Cardiac muscle cell (in vitro differentiated cells and primary cell): ENCODE measurements at regions not wholly inside any gene's neighbourhood (a gene's known extent, or its start where the extent isn't known, plus 50 kb on each side); places are given as distances from the start of the nearest gene placed in this dataset.

Experiments
- DNase-seq, 2 donors: peaks; one replicate each; pipeline versions ENCODE4 v3.0.0 to v3.0.0-alpha.2; 2010 to 2017; ENCODE audit warnings: low read depth in 1 of 2, low spot score in 1 of 2
- H3K27ac ChIP-seq: fragments of 200-600 bp; sonication (generic); 2 replicates; pipeline ENCODE4 v1.5.1; 2016
- H3K27me3 ChIP-seq: fragments of 200-600 bp; sonication (generic); 2 replicates; pipeline ENCODE4 v1.6.0; 2016; ENCODE audit warnings: control low read depth
- H3K36me3 ChIP-seq: fragments of 200-600 bp; sonication (generic); 2 replicates; pipeline ENCODE4 v1.5.1; 2016; ENCODE audit warnings: control low read depth
- H3K4me1 ChIP-seq: fragments of 200-600 bp; sonication (generic); 2 replicates; pipeline ENCODE4 v1.8.1; 2017; ENCODE audit warnings: low read depth, mild to moderate bottlenecking, mixed run types
- H3K4me3 ChIP-seq: fragments of 200-600 bp; sonication (generic); 2 replicates; pipeline ENCODE4 v1.5.1; 2016; ENCODE audit warnings: mild to moderate bottlenecking
- H3K9me3 ChIP-seq: fragments of 200-600 bp; sonication (generic); 2 replicates; pipeline ENCODE4 v1.5.1; 2017; ENCODE audit warnings: low read depth, mild to moderate bottlenecking, control low read depth
- CTCF ChIP-seq: IDR thresholded peaks from 2 replicates; pipeline ENCODE4 v1.5.1; 2012; ENCODE audit warnings: low read depth, mild to moderate bottlenecking, low read length

DNA sequence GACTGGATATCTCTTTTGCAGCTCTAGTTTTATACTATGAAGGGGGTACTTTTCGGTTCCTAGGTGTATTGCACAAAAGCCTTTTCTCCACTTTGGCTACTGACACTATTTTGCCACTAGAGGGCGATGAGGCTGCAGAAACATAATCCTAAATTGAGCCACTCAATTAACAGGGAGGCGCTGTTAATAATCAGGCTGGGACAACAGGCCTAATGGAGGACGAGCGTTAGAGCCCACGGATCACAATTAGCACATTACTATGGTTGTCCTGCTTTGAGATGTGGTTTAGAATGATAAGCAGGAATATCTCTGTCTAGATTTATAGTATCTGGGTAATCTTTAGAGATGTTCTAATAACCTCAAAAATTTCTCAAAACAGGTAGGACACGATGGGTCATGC, 62.2 kb upstream of the PMAIP1 start:
- no peaks in the 10 kb centered on the region for H3K27me3 ChIP-seq
- peak; percentile 72 to 78 for DNase-seq
- H3K36me3 ChIP-seq = no peaks in the 10 kb centered on the region
- TF ChIP-seq CTCF = peak; percentile 90
- no peaks in the 10 kb centered on the region for H3K9me3 ChIP-seq
- no peak overlapping the region for H3K27ac ChIP-seq
- H3K4me1 ChIP-seq = peaks cover 16% of the 10 kb centered on the region
- H3K4me3 ChIP-seq = no peak overlapping the region

GRCh38 chr18:59835605-59836379, 64.0 kb upstream of the PMAIP1 start:
- no peak overlapping the region for H3K4me3 ChIP-seq
- no peaks in the 10 kb centered on the region for H3K36me3 ChIP-seq
- H3K9me3 ChIP-seq = no peaks in the 10 kb centered on the region
- no peaks in the 10 kb centered on the region for H3K27me3 ChIP-seq
- DNase-seq = peak in 1 of 2 donors; percentile 62
- TF ChIP-seq CTCF = no peak
- H3K4me1 ChIP-seq = peaks cover 16% of the 10 kb centered on the region
- peak overlapping the region; percentile 71 for H3K27ac ChIP-seq

DNA sequence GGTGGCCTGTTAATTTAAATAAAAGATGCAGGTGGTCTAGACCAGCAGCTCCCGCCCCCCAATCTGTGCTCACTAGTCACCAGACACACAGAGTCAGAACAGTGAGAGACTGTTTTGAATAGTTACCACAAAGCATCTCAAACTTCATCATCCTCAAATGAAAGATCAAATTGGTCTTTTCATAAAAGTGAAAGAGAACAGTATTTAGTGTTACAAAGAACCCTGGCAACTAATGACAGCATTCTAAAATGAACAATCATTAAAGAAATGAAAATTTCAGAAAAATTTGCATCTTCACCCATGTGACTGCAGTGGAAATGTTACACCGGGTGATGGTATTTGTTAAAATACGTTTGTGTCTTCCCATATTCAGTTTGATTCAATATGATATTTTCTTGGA, 65.5 kb upstream of the PMAIP1 start:
- Histone ChIP-seq H3K27ac (no peak overlapping the region), H3K4me1 (peaks cover 16% of the 10 kb centered on the region), H3K27me3 (no peaks in the 10 kb centered on the region), H3K9me3 (no peaks in the 10 kb centered on the region), H3K4me3 (no peak overlapping the region), H3K36me3 (no peaks in the 10 kb centered on the region)
- DNase-seq = no peak
- TF ChIP-seq CTCF = no peak

DNA sequence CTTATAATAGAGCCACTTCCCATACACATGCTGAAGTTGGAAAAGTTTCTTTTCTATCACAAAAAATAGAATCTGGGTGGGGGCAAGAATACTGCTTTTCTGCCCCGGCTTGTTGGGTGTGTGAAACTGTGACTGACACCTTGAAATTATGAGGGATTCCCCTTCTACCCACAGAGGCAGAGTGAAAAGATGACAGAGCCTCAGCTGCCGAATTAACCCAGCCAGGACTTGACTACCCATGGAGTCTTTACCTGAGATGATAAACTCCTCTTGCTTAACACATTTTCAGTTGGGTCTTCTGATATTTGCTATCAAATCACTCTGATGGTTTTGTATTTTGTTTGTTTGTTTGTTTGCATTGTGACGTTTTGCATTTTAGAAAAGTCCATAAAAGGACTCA, 66.0 kb upstream of the PMAIP1 start:
- H3K9me3 ChIP-seq = no peaks in the 10 kb centered on the region
- H3K4me3 ChIP-seq = no peak overlapping the region
- no peak overlapping the region for H3K27ac ChIP-seq
- TF ChIP-seq CTCF = no peak
- no peaks in the 10 kb centered on the region for H3K27me3 ChIP-seq
- H3K36me3 ChIP-seq = no peaks in the 10 kb centered on the region
- peaks cover 16% of the 10 kb centered on the region for H3K4me1 ChIP-seq
- no peak for DNase-seq

- H3K4me3 ChIP-seq = no peak overlapping the region
- H3K9me3 ChIP-seq = no peaks in the 10 kb centered on the region
- DNase-seq = peak; percentile 85 to 87
- peak; percentile 87 for TF ChIP-seq CTCF
- no peak overlapping the region for H3K27ac ChIP-seq
- no peaks in the 10 kb centered on the region for H3K4me1 ChIP-seq
- peaks cover 4% of the 10 kb centered on the region for H3K27me3 ChIP-seq
- H3K36me3 ChIP-seq = no peaks in the 10 kb centered on the region
Measured at GRCh38 chr18:59823596-59824195, 76.1 kb upstream of the PMAIP1 start.
